ENCODE measurements at regions not wholly inside any gene's neighbourhood (a gene's known extent, or its start where the extent isn't known, plus 50 kb on each side); places are given as distances from the start of the nearest gene placed in this dataset.

DNA sequence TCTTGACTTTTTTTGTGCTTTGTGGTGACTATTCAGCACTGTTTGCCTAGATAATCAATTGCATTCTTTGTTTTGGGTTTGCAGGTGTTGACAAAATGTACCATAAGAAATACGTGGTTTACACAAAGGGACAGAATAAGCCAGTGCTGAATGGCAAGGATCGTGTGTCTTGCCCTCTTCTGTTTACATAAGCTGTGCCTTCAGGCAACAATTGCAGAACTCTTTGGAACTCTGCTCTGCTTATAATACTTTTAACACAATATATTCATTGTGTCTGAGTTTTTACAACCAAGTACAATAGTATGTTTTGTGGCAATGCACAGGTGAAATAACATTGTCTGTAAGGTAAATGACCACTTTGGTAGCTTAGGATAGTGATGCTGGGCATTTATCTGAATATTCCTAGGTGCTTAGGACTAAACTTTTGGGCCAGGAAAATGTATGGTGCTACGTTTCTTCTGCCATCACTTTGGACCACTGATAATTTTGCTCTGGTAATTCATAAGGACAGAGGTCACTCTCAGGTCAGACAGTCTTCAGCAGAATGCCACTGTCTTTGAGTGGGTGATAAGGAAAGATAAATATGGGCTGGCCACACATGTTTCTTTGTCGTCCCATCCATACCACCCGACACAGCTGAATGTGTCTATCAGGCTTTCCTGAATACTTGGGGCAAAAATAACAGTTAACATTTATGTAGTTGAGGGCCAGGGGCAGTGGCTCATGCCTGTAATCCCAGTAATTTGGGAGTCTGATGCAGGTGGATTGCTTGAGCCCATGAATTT, 344.6 kb upstream of the IMPG1 start:
- intact Hi-C loops (cut with DNase I): no loop called here
- DNase-seq (ENCODE audit: low spot score): no peak

DNA sequence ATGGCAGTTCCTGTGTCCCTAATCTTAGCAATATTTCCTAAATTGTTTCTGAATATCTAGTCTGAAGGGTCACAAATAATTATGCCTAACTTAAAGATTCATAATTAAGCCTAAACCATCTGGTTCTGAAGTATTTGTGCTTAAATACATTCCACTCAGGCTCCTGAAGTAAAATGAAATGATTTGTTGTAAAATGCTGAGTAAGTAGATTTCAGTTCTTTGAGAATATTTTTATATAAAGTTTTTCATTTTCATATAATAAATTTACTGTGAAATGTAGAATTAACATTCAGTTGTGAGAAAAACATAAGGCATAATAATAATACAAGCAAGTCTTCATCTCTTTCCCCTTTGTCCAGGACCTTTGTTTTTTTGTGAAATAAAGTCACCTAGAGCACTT, 330.6 kb upstream of the IMPG1 start:
- DNase-seq (ENCODE audit: low spot score): no peak

DNA sequence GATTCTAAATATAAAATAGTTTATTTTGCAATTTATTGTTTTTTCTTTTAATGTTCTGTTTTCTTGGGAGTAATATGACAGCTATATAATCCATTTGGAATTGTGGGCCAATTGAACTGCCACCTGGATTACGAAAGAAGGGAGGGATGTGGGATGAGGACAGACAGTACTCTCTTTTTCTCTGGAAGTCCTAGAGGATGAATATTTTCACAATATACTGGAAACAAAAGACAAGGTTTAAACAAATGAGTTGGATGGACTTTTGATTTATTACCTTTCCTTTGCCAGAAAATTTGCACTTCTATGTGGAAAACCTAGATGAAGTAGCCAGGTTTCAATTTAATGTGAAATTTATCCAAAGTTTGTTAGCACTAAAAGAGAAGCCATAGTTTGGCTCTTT, 325.5 kb upstream of the IMPG1 start:
- intact Hi-C loops (cut with DNase I): no loop called here
- no peak for DNase-seq (ENCODE audit: low spot score)

More for the DNA sequence above, 330.6 kb upstream of the IMPG1 start:
- intact Hi-C loops (cut with DNase I): no loop called here

DNA sequence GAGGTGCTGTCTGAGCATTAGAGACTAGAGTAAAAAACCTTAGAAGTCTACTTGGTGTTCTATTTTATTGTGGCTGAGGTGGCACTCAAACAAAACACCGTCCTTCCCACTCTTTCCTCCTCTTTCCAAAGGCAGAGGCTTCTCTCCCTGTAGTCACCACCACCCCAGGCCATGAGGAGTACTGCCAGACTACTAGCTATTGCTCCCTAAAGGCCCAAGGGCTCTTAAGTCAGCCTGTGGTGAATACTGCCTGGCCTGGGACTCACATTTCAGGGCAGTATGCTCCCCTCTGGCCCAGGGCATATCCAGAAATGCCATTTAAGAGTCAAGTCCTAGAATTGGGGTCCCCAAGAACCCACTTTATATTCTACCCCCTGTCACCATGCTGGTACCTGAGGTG, 309.7 kb upstream of the IMPG1 start:
- intact Hi-C loops (cut with DNase I): no loop called here
- no peak for DNase-seq (ENCODE audit: low spot score)

DNA sequence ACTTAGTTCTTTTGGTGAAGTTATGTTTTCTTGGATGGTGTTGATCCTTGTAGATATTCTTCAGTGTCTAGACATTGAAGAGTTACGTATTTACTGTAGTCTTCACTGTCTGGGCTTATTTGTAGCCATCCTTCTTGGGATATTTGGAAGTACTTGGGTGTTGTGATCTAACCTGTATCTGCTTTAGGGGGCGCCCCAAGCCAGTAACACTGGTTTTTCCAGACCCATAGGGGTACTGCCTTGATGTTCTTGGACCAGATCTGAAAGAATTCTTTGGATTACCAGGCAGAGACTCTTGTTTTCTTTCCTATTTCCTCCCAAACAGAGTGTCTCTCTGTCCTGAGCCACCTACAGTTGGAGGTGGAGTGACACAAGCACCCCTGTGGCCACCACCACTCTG, 309.1 kb upstream of the IMPG1 start:
- intact Hi-C loops (cut with DNase I): no loop called here
- DNase-seq (ENCODE audit: low spot score): no peak

DNA sequence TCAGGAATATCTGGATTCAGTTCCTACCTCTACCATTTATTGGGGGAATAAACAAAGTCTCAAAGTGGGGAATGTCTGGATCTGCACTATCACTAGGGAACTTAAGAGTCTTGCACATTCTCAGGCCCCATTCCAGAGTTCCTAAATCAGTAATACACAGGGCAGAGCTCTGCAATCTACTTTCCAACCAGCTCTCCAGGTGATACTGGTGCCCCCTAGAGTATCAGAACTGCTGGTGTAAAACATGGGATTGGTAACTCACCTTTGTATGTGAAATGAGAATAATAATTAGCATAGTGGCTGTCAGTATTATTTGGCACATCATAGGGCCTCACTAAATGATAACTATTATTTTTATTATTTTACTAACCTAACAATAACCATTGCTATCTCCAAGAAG, 278.8 kb upstream of the IMPG1 start:
- intact Hi-C loops (cut with DNase I): loop anchor here (10.0 kb wide), 1 partner anchor 416 kb away; no protein-coding TSS in a partner anchor
- no peak for DNase-seq (ENCODE audit: low spot score)

DNA sequence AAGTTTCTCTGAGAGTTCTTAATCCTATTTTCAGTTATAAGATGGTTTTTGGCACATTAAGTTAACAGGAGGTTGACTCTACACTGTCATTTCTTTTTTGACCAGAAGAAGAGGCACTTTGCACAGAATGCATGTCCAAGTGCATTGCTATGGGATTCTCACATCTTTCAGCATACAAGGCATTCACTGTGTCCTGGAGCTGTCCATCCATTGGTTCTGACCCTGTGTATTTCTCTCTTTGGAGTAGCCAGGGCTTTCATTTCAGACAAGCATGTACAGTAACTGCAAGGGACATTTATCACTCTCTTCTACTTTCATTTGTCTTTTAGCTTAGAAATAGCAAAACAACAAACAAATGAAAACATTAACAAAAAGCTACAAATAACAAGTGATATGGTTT, 275.1 kb upstream of the IMPG1 start:
- intact Hi-C loops (cut with DNase I): no loop called here
- no peak for DNase-seq (ENCODE audit: low spot score)

DNA sequence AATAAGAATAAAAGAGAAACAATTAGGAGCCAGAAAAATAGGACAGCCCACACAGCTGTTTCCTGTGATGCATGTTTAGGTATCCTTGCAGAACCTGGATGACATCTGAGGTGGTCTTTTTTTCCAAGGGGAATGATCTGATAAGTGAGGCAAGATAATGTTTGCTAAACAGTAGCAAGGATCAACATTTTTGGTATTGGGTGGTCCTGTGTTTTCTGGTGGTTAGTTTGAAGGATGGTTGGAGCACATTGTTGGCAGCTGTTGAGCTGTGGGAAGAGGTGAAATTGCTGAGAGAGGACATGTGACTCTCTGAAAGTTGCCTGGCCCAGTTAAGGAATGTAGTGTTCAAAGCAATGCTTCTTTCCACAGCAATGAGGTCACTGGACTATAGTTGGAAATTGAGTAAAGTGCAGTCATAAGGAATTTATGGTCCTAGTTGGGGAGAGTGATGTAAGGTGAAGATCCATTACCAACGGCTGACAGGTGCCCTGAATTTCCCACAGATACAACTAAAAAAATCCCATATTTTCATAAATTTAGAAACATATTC, 270.2 kb upstream of the IMPG1 start:
- intact Hi-C loops (cut with DNase I): no loop called here
- DNase-seq (ENCODE audit: low spot score): no peak

DNA sequence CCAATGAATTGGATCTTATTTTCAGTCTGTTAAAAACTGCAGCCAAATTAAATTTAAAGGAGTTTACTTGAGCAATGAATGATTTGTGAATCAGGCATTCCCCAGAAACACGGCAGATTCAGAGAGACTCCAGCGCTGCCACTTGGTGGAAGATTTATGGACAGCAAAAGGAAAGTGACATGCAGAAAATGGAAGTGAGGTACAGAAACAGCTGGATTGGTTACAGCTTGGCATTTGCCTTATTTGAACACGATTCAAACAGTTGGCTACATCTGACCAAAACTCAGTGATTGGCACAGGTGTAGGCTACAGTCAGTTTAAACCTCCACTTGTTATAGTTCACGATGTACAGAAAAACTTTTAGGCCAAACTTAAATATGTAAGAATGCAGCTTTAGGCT, 257.6 kb upstream of the IMPG1 start:
- intact Hi-C loops (cut with DNase I): no loop called here
- DNase-seq (ENCODE audit: low spot score): no peak

DNA sequence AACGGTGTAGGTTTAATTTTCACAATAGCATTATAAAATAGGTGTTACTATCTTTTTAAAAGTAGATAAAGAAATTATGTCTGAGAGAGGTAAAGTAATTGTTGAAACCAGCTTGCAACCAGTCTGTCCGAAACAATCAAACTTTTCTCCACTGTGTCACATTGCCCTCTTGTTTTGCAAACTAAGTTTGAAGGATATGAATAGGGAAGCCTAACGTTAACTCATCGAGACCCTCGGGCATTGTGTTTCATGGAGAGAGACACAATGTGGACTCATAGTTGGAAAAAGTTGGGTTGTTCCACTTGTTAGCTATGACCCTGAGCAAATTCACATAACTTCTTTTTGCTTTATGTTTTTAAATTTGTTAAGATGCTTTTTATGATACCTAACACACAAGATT, 254.4 kb upstream of the IMPG1 start:
- DNase-seq (ENCODE audit: low spot score): no peak
- intact Hi-C loops (cut with DNase I): no loop called here
